ENCODE measurements at regions not wholly inside any gene's neighbourhood (a gene's known extent, or its start where the extent isn't known, plus 50 kb on each side); places are given as distances from the start of the nearest gene placed in this dataset.

DNA sequence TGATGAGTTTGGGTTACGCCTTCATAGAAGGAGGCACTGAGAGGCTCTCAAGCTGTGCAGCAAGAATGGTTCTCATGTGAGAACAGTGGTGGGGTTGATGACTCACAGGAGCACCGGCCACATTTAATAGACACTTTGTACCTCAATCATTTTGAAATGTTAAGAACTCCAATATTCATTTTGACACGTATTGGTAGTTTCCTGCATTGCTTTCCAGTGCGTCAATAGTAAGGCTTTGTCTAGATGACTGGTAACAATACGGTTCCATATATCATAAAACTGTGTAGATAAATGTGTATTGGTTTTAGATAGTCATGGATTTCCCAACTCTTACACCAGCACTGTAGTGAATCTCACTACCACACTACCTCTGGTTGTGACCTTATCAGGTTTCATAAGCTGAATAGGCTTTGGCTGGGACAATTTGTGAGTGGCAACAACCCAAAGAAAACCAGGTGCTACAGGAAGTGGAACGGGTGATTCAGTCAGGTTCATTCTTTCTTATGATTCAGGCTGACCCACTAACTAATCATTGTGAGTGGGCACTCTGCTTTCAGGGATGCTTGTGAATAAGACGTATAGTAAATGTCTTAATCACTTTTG lies 362.6 kb downstream of the KLF5 start:
- DNase-seq = no peak

GRCh38 chr13:73419186-73419585 lies 360.4 kb downstream of the KLF5 start:
- DNase-seq = no peak

- DNase-seq = no peak
Measured at GRCh38 chr13:73417012-73417615, 358.3 kb downstream of the KLF5 start.

DNA sequence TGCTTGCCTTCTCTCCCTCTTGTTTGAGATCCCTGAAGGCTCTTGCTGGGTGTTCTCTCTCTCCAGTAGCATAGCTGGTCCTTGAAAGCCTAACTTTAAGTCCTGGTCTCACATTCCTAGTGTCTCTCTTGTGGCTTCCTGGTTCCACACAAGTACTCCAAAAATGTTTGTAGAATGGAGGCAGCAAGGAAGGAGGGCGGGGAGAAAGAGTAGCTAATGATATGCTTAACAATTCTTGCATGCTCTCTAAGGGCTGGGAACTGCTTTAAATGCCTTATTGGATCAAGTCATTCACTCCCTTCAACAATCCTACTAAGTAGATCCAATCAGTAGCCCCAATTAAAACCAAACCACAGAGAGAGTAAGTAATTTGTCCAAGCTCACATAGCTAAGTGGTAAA lies 357.3 kb downstream of the KLF5 start:
- no peak for DNase-seq

DNA sequence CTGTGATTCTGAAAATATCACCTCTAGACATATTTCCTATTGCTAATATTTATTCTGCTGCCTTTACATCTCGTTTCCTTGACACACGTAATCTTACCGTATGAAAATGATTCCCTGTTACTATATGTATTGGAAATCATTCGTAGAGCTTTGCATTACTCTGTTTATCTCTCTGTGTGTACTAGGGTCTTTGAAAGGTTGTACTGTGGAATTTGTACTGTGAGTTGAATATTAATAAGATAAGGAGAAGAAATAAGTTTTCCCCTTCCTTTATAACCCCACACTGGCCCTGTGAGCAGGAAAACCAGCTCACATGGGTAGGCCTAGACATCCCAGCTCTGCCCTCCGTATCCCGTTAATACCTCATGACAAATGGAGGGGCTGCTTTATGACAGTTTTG lies 354.9 kb downstream of the KLF5 start:
- no peak for DNase-seq

GRCh38 chr13:73412933-73413332 lies 354.1 kb downstream of the KLF5 start:
- no peak for DNase-seq

DNA sequence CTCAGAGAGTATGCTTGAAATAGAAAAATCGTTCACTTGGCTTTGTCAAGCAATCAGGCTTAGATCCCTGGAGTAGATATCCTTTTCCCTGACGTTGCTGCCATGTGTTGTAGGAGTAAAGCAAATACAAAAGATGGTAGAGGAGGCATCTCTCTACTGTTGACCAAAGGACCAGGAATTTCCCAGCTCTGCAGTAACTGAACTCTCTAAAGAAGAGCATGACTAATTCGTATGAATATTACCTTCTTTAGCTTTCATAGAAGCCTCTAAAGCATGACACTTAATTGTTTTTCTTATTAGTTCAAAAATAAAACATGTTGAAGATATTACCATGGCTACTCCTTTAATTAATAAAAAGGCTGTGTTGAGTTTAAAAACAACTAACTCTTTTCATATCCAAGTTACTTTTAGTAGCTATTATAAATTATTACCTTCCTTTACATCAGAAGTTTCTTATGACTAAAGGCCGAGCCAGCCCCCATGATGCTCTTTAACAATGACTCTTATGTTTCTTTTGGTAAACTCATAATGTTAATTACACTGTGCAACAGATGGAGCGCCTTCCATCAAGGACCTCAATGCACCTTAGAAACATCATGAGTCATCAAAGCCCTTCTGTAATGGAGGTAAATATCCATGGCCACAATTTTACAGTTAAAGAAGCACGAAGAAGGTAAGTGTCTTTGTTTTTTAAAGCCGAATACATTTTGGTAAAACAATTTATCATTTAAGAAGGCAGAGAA lies 352.4 kb downstream of the KLF5 start:
- DNase-seq = no peak

DNA sequence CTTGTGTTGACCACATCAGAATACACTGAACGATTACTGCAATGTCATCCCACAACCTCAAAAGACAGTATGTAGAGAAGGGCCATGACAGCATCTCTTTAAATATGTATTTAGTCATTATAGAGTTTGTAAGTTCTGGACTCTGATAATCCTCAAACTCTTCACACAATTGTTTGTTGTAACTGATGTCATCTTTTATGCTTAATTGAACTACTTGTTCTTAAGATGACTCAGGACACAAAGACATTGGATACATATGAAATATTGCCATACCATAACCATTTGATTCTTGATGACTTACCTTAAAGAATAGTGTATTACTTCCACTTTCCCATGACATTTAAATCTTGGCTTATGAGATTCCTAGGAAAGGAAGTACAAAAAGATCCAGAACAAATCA lies 347.6 kb downstream of the KLF5 start:
- no peak for DNase-seq

DNA sequence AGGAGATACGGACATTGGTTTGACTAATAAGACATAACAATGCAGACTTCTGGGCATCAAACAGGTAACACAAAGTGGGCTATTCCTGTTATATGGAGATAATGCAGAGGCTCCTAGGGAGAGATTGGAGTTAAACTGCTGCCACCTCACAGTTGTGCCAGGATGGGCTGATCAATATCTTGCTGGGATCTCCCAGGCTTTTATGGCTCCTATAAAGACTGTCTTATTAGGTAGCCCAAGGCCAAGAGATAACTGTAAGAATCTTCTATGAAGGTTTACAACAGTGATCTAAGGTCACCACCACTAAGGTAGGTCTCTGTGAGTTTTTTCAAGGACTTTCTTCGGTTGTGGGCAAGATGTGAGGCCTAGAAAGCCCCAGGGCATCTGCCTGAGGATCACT lies 345.8 kb downstream of the KLF5 start:
- DNase-seq = no peak

DNA sequence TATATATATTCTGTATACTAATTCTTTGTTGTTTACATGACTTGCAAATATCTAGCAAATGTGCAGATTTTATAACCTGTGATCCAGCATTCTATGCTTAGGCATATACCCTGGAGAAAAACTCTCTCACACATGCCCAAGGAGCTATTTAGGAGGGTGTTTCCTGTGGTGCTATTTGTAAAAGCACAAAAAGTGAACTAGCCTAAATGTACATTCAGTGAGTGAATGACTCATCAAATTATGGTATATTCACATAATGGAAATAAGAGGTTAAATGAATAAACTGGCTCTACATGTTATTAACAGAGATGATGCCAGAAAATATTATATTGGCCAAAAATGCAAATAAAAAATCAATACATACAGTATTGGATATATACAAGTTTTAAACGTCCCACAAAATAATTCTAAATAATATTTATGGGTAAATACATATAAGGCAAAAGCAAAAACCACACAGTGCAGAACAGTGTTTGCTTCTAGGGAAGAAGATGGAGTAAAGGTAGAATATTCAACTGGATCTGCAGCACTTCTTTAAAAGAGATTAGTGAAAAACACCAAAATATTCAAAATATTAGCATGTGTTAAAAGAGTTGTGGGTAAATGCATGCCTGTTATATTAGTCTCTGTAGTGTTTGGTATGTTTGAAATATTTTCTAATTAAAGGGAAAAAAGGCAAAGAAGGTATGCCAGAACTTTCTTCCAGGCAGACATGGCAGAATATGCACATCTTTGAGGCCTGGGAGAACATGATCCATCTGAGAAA lies 344.7 kb downstream of the KLF5 start:
- no peak for DNase-seq

DNA sequence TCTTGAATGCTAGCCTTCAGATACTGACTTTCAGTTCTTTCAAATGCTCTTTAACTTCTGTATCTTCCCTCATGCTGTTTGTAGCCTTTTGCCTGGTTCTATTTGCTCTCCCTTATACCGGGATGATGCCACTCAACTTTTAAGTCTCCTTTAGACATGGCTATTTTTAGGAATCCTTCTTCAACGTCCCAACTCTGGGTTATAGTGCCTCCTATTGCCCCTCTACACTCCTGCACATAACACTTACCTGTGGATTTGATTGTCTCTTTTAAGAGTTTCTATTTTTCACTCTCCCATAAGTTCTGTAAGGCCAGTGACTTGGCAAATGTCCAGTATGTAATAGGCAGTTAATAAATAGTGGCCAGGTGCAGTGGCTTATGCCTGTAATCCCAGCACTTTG lies 343.0 kb downstream of the KLF5 start:
- no peak for DNase-seq

DNA sequence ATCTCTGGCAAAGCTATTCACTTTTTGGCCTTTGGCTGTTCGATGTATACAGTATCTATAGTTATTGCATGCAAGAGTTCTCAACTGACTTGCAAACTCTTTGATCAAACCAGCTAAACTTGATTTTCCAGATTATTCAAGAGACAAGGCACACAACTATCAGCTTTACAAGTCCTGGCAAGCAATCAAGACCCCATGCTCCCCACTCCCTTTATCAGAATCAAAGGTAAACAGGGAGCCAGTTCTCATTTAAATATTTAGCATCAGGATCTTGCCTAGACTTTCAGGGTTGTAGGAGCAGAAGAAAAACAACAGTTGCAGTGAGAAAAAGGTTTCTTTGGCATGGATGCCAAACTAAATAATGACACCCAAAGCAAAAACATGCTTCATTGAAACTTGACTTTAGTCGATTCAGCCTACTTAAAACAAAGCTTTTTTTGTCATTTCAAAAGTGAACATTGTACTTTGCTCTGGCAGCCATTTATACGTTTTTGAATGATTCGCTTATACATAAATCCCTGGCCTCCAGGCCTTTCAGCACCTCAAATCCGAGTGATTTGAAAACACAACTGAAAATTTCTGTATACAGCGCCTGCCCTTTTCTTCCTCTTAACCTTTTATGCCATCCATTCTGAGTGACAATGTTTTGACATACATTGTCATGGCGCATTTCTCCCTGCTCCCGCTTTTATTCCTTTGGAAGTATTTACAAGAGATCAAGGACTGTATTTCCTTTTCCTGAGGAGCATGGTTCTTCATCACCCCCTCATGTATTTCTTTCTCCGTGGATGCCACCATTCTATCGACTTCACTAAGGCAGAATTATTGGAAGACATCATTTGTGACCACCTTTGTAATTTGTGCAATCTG lies 340.8 kb downstream of the KLF5 start:
- DNase-seq = no peak

DNA sequence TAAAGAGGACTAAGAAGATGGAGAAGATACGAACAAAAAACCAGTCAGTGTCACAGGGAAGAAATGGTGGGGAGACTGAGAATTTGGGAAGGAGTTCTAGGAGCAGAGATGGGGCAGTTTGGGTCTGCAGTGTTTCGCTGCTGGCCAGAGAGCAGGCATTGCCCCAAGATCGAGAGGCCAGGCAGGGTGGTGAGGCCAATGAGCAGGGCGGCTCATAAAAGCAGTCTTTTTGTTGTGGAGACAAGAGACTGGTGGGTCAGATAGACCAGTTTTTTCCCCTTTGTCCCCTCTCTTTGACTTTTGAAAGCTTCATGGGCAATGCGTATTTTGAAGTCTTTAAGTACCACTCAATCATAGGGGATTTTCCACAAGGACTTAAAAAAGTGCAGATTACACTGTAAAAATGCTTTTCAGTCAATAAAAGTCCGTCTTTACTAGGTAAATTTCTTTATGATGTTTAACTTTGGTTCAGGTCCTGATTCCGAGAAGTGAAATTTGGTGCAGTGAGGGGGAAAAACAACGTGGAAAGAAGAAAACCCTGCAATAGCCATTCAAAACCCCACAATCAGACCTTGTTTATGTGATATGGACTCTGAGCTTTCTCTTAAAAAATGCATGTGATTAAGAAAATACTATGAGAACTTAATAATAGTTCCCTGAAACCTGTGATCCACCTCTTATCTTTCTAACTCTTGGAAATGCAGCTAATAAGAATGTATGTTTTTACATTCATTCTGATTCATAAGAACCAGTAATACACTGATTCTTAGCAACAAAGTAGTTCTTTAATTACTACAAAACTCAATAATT lies 338.9 kb downstream of the KLF5 start:
- no peak for DNase-seq

DNA sequence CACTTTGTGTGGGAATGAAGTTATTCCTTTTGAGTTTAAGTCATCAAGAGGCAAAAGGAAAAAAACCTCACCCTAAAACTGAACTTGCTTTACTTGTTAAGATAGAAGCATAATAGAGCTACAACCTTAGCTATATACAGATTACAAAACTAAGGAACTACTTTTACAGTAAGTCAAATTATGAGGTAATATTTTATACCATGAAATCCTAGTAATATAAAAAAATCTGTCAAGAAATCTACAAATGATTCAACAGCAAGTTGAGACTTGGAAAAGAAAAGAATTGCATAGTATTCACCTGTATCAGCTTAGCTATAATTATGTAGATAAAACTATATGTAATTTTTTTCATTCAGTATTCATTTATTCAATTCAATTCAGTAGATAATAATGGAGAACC lies 335.3 kb downstream of the KLF5 start:
- DNase-seq = no peak

DNA sequence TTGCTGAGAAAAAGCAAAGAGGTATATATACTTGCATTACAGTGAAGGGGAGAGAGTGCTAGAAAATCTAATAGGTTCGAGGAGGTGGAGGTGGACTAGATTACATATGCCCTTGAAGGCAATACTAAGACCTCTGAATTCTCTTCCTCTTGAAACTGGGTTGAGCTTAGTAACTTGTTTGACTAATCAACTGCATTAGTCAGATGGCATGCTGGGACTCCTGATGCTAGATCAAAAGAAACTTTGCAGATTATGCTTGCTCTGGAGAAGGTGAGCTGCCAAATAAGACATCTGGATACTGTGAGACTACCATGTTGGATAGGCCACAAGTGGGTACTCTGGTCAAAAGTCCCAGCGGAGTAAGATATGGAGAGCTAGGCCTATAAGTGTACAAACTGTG lies 331.3 kb downstream of the KLF5 start:
- no peak for DNase-seq

- DNase-seq = no peak
Measured at GRCh38 chr13:73388586-73388985, 329.8 kb downstream of the KLF5 start.

DNA sequence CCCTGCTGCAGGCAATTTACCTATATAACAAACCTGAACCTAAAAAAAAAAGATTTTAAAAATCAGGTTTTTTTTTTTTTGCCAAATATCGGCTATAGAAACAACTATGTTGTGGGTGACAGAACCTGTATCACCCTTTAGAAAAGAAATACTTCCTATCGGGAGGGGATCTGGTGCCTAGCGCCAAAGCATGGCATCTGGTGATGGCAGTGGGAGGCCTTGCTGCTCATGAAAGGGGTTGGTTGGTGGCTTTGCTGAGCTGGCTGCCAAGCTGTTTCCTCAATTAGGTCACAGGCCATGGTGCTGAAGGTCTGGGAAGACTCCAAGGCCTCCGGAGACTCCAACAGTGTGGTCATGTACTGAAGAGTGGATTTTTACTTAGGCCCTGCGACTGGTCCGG lies 328.5 kb downstream of the KLF5 start:
- DNase-seq = peak in 1 of 2 experiments; percentile 5

- DNase-seq = no peak
Measured at GRCh38 chr13:73385848-73386247, 327.0 kb downstream of the KLF5 start.

DNA sequence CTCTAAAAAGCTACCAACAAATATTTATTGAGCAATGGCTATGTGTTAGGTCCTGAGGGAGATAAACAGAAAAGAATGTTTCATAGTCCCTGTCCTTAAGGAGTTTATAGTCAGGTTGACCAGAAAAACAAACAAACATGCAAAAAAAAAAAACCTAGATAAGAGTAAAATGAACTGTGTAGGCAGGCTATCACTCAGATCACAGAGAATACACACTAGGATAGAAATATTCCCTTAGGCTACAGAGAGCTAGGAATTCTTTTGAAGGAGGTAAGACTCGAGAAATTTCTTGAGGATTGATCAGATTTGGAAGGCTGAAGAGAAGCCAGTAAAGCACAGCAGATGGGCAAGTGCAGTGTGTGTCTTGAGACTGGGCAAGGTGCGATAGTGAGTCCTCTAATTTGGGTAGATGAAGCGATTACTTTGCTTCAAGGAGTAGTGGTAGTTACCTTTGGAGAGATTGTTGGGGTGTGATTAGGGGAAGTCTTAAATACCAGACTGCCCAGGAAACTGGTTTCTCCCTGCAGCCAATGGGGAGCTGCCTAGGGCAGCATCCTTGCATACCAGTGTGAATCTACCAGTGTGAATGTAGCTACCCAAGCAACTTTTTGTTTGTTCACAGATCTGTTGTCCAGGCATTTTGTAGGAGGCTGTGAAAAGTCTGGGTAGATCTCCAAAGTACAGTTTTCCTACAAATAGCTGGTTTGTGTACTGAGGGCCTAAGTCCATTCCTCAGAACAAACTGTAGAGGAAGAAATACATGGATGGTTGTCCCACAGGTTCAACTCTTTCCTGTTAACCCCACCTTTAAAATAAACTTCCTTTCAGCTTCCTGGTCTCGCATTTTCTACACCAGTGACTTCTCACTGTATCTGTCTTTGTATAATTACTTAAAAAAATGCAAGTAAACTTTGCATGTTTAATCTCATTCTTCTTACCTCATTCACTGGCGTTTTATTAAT lies 314.1 kb downstream of the KLF5 start:
- no peak for DNase-seq

- DNase-seq = no peak
Measured at GRCh38 chr13:73370066-73370465, 311.3 kb downstream of the KLF5 start.

- no peak for DNase-seq
Measured at GRCh38 chr13:73369095-73369494, 310.3 kb downstream of the KLF5 start.
